ENCODE measurements at regions not wholly inside any gene's neighbourhood (a gene's known extent, or its start where the extent isn't known, plus 50 kb on each side); places are given as distances from the start of the nearest gene placed in this dataset.

GRCh38 chr1:4553761-4554160 lies 100.6 kb upstream of the AJAP1 start:
- ChIA-PET POLR2A (no interaction called here), CTCF (no interaction called here)
- no peaks in the 10 kb centered on the region for H3K9me3 ChIP-seq (ENCODE audit: control insufficient read depth, insufficient read depth, low read depth, low read length)
- no TSS peak for BruUV-seq (replicated peaks)
- no peak for ATAC-seq
- no peak for DNase-seq (ENCODE audit: low read depth, low spot score)
- intact Hi-C loops (cut with micrococcal nuclease; ENCODE audit: unreplicated experiment) (no loop called here), in situ Hi-C loops (cut with HindIII; ENCODE audit: low pct_unique_long_range_greater_than_20kb, low sequenced_read_pairs) (no loop called here)
- no peaks in the 10 kb centered on the region for H3K4me1 ChIP-seq (ENCODE audit: control insufficient read depth, insufficient read depth, low read length)
- no peak overlapping the region for H3K4me3 ChIP-seq (ENCODE audit: low read depth in 2 of 2, low read length in 2 of 2)
- no peak for TF ChIP-seq TCF7L2 (IDR thresholded peaks at IDR 0.05; ENCODE audit: low read depth, low read length)
- no peak for TF ChIP-seq CTCF (IDR thresholded peaks at IDR 0.05)
- no peak for TF ChIP-seq SIN3A (IDR thresholded peaks at IDR 0.05; ENCODE audit: borderline replicate concordance, insufficient read depth, low read depth, low read length)
- TF ChIP-seq REST (IDR thresholded peaks at IDR 0.05; ENCODE audit: insufficient read depth in 1 of 2, low read depth in 2 of 2, low read length in 1 of 2): no peak
- TF ChIP-seq POLR2AphosphoS5 (IDR thresholded peaks at IDR 0.05; ENCODE audit: low read depth, low read length): no peak
- H3K36me3 ChIP-seq (ENCODE audit: control insufficient read depth, insufficient read depth, low read length): no peaks in the 10 kb centered on the region
- H3K27me3 ChIP-seq (ENCODE audit: control insufficient read depth, insufficient read depth, low read length): no peaks in the 10 kb centered on the region
- no peak overlapping the region for H3K27ac ChIP-seq (ENCODE audit: low read length)

- TF ChIP-seq REST (IDR thresholded peaks at IDR 0.05; ENCODE audit: insufficient read depth in 1 of 2, low read depth in 2 of 2, low read length in 1 of 2) (no peak), CTCF (IDR thresholded peaks at IDR 0.05) (no peak), SIN3A (IDR thresholded peaks at IDR 0.05; ENCODE audit: borderline replicate concordance, insufficient read depth, low read depth, low read length) (no peak), POLR2AphosphoS5 (IDR thresholded peaks at IDR 0.05; ENCODE audit: low read depth, low read length) (no peak), TCF7L2 (IDR thresholded peaks at IDR 0.05; ENCODE audit: low read depth, low read length) (no peak)
- intact Hi-C loops (cut with micrococcal nuclease; ENCODE audit: unreplicated experiment) (no loop called here), in situ Hi-C loops (cut with HindIII; ENCODE audit: low pct_unique_long_range_greater_than_20kb, low sequenced_read_pairs) (no loop called here)
- Histone ChIP-seq H3K9me3 (ENCODE audit: control insufficient read depth, insufficient read depth, low read depth, low read length) (no peaks in the 10 kb centered on the region), H3K4me1 (ENCODE audit: control insufficient read depth, insufficient read depth, low read length) (no peaks in the 10 kb centered on the region), H3K27ac (ENCODE audit: low read length) (no peak overlapping the region), H3K4me3 (ENCODE audit: low read depth in 2 of 2, low read length in 2 of 2) (no peak overlapping the region), H3K27me3 (ENCODE audit: control insufficient read depth, insufficient read depth, low read length) (no peaks in the 10 kb centered on the region), H3K36me3 (ENCODE audit: control insufficient read depth, insufficient read depth, low read length) (no peaks in the 10 kb centered on the region)
- ATAC-seq: no peak
- BruUV-seq (replicated peaks): no TSS peak
- ChIA-PET CTCF (no interaction called here), POLR2A (no interaction called here)
- DNase-seq (ENCODE audit: low read depth, low spot score): no peak
Observed at GRCh38 chr1:4554271-4554865, 100.0 kb upstream of the AJAP1 start.

Data from Panc1 (cell line).